NCI-H446 (cell line): ENCODE measurements at regions not wholly inside any gene's neighbourhood (a gene's known extent, or its start where the extent isn't known, plus 50 kb on each side); places are given as distances from the start of the nearest gene placed in this dataset.
A peak's percentile ranks its signal among the peaks of the same experiment; 100 is the strongest.
"Not testable (repeated sequence)": the region's sequence is repeated elsewhere in the genome, so short reads cannot be mapped to it uniquely, and the experiment has no call there.

Experiments
- DNase-seq, 2 experiments: peaks; one replicate each; lab custom pipeline; 2025; lab: John Stamatoyannopoulos, UW

DNA sequence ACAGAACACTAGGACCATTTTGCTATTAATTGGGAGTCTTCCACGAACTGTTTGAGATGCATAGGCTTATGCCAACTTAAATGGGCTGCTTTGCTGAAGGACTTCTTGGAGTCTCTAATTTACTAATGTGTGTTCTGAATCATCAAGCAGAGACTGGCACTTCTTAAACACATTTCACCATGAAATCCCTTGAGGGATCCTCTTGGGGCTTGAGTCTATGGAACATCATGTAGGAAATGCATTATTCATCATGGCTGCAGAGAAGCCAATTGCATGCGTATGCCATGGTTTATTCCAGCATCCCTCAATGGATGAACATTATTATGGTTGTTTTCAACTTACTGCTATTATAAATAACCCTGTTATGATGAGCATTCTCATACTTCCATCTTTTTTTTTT lies 73.4 kb downstream of the FGD2 start:
- no peak for DNase-seq

DNA sequence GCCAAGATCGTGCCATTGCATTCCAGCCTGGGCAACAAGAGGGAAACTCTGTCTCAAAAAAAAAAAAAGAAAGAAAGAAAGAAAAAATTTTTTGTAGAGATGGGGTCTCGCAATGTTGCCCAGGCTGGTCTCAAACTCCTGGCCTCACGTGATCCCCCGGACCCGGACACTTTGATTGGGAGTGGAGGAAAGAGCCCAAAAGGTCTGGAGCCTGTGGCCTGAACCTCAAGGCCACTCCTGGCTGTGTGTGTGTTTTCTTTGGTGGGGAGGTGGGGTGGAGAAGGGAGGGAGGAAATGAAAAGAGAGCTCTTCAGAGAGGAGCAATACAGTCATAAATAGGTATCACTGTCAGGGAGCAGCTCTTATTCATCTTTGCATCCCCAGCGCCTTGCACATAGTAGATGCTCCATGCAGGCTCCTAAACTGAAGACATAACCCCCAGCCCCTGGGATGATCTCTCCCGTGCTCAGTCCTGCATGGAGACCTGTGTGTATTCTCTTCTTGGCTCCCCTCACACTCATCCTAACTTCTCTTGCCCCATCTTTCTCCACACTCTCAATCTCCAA lies 75.7 kb downstream of the FGD2 start:
- no peak for DNase-seq

DNA sequence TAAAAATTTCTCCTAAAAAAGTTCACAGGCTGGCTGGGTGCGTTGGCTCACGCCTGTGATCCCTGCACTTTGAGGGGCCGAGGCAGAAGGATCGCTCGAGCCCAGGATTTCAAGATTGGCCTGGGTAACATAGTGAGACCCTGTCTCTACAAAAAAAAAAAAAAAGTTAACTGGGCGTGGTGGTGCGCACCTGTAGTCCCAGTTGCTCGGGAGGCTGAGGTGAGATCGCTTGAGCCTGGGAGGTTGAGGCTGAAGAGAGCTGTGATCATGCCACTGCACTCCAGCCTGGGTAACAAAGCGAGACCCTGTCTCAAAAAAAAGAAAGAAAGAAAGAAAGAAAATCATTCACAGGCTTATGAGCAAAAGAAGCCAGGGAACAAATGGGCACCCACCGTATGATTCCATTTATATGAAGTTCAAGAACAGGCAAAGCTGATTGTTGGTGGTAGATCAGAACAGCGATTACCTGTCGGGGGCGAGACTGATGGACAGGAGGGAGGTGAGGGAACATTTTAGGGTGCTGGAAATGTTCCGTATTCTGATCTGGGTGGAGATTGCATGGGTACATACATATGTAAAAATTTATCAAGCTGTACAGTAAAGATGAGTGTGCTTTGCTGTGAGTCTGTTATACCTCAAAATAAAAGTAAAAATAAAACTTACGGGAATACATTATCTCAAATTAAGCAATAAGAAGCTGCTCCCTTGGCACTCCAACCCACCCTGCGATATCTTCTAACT lies 77.1 kb downstream of the FGD2 start:
- no peak for DNase-seq

DNA sequence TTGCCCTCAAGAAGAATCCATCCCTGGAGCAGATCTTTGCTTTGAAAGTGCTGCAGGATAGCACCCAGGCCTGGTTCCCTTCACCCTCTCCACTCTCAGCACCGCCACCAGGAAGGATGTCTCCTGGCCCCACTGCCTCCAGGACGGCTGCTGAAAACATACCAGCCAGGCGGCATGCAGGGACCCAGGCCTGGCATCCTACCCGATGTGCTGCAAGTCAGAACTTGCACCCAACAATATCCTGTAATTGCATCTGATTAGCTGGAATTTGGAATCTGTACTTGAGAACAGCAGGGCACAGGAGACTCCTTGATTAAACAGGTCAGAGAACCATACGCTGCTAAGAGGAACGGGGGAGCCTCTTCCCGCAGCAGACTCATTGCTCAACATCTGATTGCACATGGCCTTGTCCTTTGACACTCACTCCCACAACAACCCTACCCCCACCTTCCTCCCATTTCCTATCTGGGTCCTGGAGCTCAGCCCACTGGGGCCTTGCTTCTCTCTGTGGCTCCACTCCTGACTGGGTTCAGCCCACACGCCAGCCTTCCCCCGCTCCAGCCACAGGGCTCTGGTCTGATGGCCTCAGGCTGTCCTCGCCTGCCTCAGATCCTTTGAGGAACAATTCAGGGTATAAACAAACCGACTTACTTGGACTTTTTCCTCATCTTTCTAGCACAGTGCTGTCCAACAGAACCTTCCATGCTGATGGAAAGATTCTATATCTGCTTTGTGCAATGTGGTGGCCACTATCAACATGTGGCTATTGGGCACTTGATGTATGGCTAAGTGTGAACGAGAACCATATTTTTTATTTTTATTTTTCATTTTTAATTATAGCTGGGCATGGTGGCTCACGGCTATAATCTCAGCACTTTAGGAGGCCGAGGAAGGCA lies 78.0 kb downstream of the FGD2 start:
- DNase-seq: peak in 1 of 2 experiments; percentile 50

DNA sequence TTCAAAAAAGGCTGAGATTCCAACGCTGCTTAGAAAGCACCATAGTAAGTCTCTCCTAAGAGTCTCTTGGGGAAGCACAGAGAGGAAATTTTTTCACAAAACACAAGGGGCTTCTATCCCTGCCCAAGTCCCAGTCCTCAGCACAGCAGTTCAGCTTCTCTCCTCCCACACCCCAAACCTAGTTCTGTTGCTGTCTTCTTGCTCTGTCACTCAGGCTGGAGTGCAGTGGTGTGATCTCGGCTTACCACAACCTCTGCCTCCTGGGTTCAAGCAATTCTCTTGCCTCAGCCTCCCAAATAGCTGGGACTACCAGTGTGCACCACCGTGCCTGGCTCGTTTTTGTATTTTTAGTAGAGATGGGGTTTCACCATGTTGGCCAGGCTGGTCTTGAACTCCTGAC lies 79.2 kb downstream of the FGD2 start:
- not testable (repeated sequence) for DNase-seq

DNA sequence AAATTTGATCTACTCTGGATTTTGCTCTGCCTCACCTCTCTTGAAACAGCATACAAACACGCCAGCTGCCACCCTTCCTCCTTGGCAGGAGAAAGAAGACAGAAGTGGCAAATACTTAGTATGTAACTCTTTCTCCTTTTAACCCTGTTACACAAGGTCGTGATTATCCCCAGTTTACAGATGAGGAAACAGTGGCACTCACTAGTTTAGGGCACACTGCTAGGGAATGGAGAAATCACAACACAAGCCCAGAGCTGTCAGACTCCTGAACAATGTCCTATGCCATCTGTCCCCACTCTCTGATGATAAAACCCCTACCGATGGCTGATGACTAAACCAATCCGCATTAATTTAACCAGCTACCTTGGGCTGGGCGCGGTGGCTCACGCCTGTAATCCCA lies 79.7 kb downstream of the FGD2 start:
- no peak for DNase-seq

DNA sequence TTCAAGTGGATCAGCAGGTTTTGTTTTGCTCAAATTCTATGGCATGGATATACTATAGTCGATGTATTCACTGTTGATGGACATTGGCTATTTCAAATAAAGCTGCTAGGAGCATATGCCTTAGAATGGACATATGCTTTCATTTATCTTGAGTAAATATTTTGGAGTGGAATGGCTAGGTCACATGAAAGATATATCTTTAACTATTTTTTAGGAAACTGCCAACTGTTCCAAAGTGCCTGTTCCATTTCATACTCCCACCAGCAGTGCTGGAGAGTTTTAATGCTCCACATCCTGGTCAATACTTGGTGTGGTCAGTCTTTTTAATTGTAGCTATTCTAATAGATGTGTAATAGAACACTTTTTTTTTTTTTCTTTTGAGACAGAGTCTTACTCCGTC lies 81.1 kb upstream of the PIM1 start:
- DNase-seq: no peak

DNA sequence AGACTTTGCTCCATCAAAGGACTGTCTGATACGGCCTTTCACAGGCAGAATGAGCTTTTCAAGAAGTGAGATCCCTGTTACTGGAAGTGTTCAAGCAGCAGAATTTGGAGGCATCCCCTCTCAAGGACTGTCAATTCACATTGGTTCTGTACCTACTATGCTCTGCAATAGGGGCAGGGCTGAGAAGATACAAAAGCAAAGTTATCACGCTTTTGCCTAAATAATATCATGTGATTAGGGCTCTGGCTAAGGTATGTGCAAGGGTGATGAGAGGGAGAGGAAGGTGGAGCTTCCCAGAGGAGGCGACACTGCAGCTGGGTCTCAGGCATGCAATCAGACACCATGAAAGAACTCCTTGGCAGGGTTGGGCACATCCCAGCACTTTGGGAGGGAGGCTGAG lies 80.2 kb upstream of the PIM1 start:
- no peak for DNase-seq

DNA sequence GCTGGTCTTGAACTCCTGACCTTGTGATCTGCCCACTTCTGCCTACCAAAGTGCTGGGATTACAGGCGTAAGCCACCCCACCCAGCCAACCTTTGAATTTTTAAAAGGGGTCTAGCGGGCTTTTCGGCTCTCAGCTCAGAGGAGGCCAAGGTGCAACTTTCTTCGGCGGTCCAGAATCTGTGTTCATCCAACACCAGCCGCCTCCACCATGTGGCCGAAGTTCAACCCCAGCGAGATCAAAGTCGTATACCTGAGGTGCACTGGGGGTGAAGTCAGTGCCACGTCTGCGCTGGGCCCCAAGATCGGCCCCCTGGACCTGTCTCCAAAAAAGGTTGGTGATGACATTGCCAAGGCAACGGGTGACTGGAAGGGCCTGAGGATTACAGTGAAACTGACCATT lies 78.8 kb upstream of the PIM1 start:
- DNase-seq: not testable (repeated sequence)

DNA sequence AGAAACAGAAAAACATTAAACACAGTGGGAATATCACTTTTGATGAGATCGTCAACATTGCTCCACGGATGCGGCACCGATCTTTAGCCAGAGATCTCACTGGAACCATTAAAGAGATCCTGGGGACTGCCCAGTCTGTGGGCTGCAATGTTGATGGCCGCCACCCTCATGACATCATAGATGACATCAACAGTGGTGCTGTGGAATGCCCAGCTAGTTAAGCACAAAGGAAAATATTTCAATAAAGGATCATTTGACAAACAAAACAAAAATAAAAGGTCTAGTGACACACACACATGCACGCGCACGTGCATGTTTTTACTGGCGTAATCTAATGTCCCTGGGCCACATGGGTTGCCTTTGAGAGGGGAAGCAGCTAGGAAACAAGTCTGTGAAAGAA lies 78.4 kb upstream of the PIM1 start:
- DNase-seq: not testable (repeated sequence)

DNA sequence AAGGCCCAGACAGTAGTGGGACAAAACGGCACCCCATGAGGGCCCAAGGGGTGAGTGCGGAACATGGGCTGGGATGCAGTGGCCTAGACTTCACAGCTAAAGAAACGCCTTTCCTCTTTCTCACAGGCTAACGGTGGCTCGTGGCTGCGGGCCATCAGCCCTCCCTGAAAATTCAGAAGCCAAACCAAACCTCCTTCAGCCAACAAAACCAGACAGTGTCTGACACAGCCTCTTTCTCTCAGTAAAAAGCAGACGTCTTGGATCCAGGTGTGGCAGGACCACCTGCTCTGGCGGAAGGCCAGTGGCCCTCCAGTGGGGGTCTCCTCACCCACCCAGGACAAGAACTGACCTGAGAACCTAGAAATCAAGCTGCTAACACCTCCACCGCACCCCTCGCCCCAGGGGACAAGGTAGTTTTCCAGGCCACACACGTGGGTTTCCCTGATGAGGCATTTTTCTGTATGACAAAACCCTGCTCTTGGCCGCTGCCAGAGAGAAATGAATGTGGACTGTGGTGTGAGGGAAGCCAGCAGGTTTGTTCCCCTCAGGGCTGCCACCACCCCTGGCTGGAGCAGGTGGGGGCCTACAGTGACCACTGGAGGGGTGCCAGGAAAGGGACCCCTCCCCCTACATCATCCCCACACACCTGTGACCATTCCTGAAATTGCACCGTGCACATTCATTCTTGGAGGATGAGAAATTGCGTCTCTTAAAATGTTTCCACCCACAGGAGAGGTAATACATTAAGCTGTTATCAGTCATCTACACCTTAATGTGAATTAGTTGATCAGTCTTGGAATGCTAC lies 76.8 kb upstream of the PIM1 start:
- no peak for DNase-seq

DNA sequence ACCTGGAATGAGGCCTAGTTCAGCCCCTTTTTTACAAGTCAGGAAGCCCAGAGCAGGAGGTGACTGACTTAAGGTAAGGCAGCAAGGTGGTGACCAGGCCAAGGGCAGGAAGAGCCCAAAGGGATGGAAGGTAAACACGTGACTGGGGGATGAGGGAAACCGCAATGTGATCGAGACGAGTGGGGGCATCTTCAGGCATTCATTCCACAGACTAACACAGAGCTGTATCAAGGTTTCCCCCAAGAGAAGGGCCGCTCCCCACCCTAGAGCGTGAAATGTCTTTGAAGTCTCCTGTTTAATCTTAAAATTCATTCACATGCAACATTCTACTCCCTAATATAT lies 76.3 kb upstream of the PIM1 start:
- no peak for DNase-seq

DNA sequence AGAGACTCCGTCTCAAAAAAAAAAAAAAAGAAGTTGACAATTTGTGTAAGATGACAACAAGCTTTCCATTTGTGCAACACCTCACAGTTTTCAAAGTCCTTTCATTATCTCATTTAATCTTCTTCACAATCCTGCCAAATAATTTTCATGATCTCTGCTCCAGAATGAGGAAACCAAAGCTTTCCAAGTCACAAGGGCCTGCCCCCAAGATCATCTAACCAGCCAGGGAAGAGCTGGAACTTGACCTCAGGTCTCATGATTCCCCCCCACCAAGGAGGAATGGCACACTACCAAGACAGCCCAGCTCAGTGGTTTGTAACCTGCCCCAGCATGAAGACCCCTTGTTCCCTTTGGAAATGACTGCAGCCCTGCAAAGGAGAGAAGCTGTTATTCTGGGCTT lies 74.0 kb upstream of the PIM1 start:
- DNase-seq: no peak

DNA sequence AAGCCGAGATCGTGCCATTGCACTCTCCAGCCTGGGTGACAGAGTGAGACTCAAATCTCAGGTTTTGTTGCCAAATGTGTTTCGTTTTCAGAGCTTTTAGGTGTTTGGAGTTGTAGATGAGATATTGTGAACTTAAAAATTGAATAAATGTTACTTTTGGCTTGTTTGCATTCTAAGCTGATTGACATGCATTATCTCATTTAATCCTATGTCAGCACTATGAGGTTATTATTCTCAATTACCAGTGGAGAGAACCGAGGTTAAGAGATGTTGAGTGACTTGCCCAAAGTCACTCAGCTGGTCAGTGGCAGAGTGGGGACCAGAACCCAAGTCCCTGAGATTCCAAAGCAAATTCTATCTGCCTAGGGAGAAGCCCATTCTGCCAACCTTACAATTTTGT lies 72.6 kb upstream of the PIM1 start:
- no peak for DNase-seq

DNA sequence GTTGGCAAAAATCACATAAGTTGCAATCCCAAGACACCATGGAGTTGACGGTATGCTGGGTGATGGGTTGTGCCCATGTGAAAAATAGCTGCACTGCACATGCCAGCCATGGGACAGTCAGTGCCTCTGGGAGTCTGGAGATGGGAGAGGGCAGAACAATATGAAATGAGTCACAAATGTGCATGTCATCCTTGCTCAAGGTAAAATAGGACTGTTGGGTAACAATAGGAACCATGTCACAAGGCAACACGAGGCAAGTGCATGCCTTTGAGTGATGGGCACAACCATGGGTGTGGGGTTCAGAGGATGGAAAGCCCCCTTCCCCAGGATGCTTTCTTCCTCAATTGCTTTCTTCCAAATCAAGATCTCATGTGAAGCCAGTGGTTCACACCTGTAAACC lies 70.5 kb upstream of the PIM1 start:
- DNase-seq: no peak

DNA sequence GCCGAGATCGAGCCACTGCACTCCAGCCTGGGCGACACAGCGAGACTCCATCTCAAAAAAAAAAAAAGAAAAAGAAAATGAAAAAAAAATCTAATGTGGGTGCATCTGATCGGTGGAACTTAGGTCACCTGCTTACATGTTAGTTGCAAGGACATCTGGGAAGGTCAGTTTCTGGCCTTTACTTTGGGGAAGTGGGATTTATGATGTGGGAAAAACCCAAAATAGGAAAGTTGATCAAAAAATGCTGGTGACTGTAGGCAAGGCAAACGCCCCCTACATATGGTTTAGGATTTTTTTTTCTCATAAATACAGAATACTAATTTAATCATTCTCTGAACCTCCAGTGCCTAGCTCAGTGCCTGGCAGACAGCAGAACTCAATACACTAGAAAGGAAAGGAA lies 69.2 kb upstream of the PIM1 start:
- DNase-seq: no peak

DNA sequence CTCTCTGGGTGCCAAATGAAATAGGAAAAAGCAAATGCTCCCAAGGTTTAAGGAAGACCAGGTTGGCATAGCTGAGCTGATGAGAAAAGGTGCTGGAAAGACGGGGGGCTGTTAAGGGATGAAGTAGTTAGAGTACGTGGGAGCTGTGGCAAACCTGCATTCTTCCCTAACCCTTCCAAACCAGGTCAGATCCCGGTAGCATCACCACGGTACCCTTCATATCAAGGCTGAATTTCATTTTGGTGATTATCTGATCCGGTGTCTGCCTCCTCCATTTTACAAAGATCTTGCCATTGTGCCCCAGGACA lies 68.0 kb upstream of the PIM1 start:
- DNase-seq: no peak

DNA sequence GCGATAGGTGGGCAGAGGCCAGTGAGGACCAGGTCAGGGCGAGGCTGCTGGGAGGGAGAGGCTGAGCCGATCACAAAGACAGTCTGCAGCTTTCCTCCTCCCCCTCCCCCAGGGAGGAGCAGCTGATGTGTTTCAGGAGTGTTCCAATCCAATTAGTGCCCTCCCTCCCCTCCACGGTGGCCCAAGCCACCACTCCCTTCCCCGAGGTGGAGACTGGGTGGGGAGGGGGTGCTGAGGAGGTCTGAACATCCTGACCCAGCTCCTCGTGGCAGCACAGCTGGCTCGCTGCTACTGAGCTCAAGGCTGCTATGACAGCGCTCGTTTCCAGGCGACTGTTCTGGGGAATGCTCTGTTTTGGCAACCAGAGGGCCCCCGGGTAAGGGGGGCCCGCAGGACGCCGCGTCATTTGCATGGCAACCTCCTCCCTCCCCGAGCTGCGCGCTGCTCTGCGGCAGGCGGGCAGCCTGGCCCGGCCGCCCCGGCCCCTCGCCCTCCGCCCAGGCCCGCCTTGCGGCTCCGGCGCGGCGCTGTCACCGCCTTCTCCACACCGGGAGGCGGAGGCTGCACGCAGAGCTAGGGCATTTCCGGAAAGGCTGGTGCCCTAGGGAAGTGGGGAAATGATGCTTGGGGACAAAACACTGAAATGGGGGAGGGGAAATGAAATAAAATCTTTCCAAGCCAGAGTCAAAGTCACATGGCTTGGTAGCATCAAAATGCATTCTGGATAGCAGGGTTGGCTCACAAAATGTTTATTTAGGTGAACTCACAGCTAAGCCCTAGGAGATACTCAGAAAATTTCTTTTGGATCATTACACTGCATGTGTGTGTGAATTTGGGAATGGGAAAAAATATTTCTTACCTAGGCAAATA lies 67.4 kb upstream of the PIM1 start:
- peak; percentile 89 to 92 for DNase-seq

DNA sequence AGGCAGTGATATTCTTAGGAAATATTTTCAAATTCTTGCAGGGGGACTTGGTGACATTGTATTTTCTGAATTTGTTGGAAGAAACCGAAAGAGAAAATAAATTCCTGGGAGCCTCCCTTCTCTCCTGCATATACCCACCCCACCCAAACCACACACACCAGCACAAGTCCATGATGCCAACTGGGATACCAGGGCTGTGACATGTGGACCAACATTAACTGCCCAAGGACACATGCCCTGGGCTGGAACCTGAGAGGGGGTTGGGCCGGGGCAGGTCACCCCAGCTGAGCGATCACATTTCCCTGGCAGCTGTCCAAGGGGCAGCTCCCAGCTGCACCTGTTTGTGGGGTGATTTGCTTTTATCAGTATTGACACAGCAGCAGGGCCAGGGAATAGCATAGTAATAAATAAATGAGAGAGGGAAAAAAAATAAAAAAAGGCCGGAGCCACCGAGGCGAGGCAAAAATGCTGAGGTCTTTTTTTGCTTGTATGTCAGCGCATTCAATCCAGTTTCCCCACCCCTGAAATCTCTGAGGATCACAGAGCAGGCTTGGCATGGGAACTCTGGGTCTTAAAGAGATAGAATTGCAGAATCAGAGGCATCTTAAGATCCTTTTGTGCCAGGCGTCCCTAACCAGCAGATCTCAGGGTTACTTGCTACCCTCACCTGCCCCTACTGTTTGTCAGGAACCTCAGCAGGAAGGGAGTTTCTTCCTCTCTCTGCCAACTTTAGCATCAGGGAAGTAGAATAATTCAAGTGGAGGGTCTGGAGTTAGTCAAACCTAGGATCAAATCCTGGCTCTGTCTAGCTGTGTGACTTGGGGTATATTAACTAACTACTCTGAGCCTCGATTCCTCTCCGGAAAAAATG lies 66.5 kb upstream of the PIM1 start:
- no peak for DNase-seq

DNA sequence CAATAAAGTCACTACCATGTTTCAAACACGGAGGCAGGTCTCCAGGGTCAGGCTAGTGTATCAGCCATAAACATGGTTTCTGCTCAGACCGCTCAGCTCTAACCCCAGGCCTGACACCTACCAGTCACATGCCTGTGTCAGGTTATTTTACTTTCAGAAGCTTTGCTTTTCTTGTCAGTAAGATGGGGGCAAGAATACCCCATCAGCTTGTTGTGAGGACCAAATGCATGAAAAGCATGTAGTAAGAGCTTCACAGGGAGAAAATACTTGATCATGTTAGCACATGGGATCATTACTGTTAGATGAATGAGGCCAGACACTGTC lies 65.2 kb upstream of the PIM1 start:
- DNase-seq: no peak
